ENCODE measurements at regions not wholly inside any gene's neighbourhood (a gene's known extent, or its start where the extent isn't known, plus 50 kb on each side); places are given as distances from the start of the nearest gene placed in this dataset.
"Not testable (repeated sequence)": the region's sequence is repeated elsewhere in the genome, so short reads cannot be mapped to it uniquely, and the experiment has no call there.

- no peak overlapping the region for H3K27ac ChIP-seq
- POLR2A ChIA-PET (ENCODE audit: low non-redundant PET): no interaction called here
- TF ChIP-seq CTCF (conservative IDR thresholded peaks at IDR 0.05; ENCODE audit: low read depth): no peak
- CTCF ChIA-PET: interaction anchor here (0.6 kb wide), 1 partner anchor 1177 kb away, joined by 3 read pairs; no protein-coding TSS in a partner anchor
- no peak for DNase-seq (ENCODE audit: low spot score)
These were observed 187.0 kb upstream of the CCNH start for GRCh38 chr5:87599778-87600177.

- CTCF ChIA-PET: interaction anchor here (0.6 kb wide), 1 partner anchor 979 kb away, joined by 4 read pairs; no protein-coding TSS in a partner anchor
- POLR2A ChIA-PET (ENCODE audit: low non-redundant PET): no interaction called here
These were observed 185.7 kb upstream of the CCNH start for GRCh38 chr5:87598460-87598859.

GRCh38 chr5:87594566-87594965 lies 181.8 kb upstream of the CCNH start:
- DNase-seq (ENCODE audit: low spot score): no peak
- ChIA-PET POLR2A (ENCODE audit: low non-redundant PET) (no interaction called here), CTCF (no interaction called here)
- no peak for TF ChIP-seq CTCF (conservative IDR thresholded peaks at IDR 0.05; ENCODE audit: low read depth)
- H3K27ac ChIP-seq: no peak overlapping the region

More at GRCh38 chr5:87598460-87598859, 185.7 kb upstream of the CCNH start:
- DNase-seq (ENCODE audit: low spot score): no peak
- no peak overlapping the region for H3K27ac ChIP-seq
- TF ChIP-seq CTCF (conservative IDR thresholded peaks at IDR 0.05; ENCODE audit: low read depth): no peak

GRCh38 chr5:87589587-87589986 lies 176.9 kb upstream of the CCNH start:
- TF ChIP-seq CTCF (conservative IDR thresholded peaks at IDR 0.05; ENCODE audit: low read depth): no peak
- CTCF ChIA-PET: interaction anchor here (0.6 kb wide), 1 partner anchor 26 kb away, joined by 3 read pairs; no protein-coding TSS in a partner anchor
- POLR2A ChIA-PET (ENCODE audit: low non-redundant PET): no interaction called here

GRCh38 chr5:87588316-87588715 lies 175.6 kb upstream of the CCNH start:
- POLR2A ChIA-PET (ENCODE audit: low non-redundant PET): no interaction called here

More at GRCh38 chr5:87589587-87589986, 176.9 kb upstream of the CCNH start:
- no peak overlapping the region for H3K27ac ChIP-seq
- DNase-seq (ENCODE audit: low spot score): no peak

GRCh38 chr5:87583704-87584103 lies 171.0 kb upstream of the CCNH start:
- H3K27ac ChIP-seq; CTCF ChIA-PET; POLR2A ChIA-PET (ENCODE audit: low non-redundant PET); DNase-seq (ENCODE audit: low spot score): not testable (repeated sequence)

More at GRCh38 chr5:87588316-87588715, 175.6 kb upstream of the CCNH start:
- CTCF ChIA-PET: no interaction called here
- H3K27ac ChIP-seq: no peak overlapping the region
- no peak for DNase-seq (ENCODE audit: low spot score)
- no peak for TF ChIP-seq CTCF (conservative IDR thresholded peaks at IDR 0.05; ENCODE audit: low read depth)

GRCh38 chr5:87582149-87582548 lies 169.4 kb upstream of the CCNH start:
- ChIA-PET CTCF (no interaction called here), POLR2A (ENCODE audit: low non-redundant PET) (no interaction called here)
- H3K27ac ChIP-seq: no peak overlapping the region
- no peak for TF ChIP-seq CTCF (conservative IDR thresholded peaks at IDR 0.05; ENCODE audit: low read depth)
- DNase-seq (ENCODE audit: low spot score): no peak
